Activated CD4-positive, alpha-beta T cell treated with anti-CD3 and anti-CD28 coated beads for 24 hours (primary cell): ENCODE measurements at regions not wholly inside any gene's neighbourhood (a gene's known extent, or its start where the extent isn't known, plus 50 kb on each side); places are given as distances from the start of the nearest gene placed in this dataset.
"Not testable (repeated sequence)": the region's sequence is repeated elsewhere in the genome, so short reads cannot be mapped to it uniquely, and the experiment has no call there.

Source experiments
- DNase-seq, 2 donors: peaks; one replicate each; pipeline ENCODE4 v3.0.0-alpha.2; 2020; ENCODE audit warnings: low read depth in 2 of 2

- no peak for DNase-seq
Observed at GRCh38 chr13:64206430-64207225, 2791.0 kb upstream of the PCDH20 start.

- no peak for DNase-seq
Observed at GRCh38 chr13:64202517-64202916, 2786.9 kb upstream of the PCDH20 start.

GRCh38 chr13:64197232-64197631 is 2781.6 kb upstream of the PCDH20 start:
- no peak for DNase-seq

GRCh38 chr13:64186503-64187250 is 2771.0 kb upstream of the PCDH20 start:
- no peak for DNase-seq

- DNase-seq, result no peak
Observed at GRCh38 chr13:64186071-64186470, 2770.4 kb upstream of the PCDH20 start.

- no peak for DNase-seq
Observed at GRCh38 chr13:64180756-64181155, 2765.1 kb upstream of the PCDH20 start.

- DNase-seq, result no peak
Observed at GRCh38 chr13:64165826-64166225, 2750.2 kb upstream of the PCDH20 start.

- DNase-seq, result no peak
Observed at GRCh38 chr13:64164435-64164834, 2748.8 kb upstream of the PCDH20 start.

- DNase-seq, result no peak
Observed at GRCh38 chr13:64160479-64160878, 2744.8 kb upstream of the PCDH20 start.

GRCh38 chr13:64158908-64159307 is 2743.3 kb upstream of the PCDH20 start:
- no peak for DNase-seq

- no peak for DNase-seq
Observed at GRCh38 chr13:64154514-64154913, 2738.9 kb upstream of the PCDH20 start.

- DNase-seq, result no peak
Observed at GRCh38 chr13:64130600-64130999, 2715.0 kb upstream of the PCDH20 start.

- DNase-seq, result no peak
Observed at GRCh38 chr13:64130171-64130570, 2714.5 kb upstream of the PCDH20 start.

GRCh38 chr13:64127856-64128255 is 2712.2 kb upstream of the PCDH20 start:
- DNase-seq, result no peak

- DNase-seq, result no peak
Observed at GRCh38 chr13:64127192-64127591, 2711.5 kb upstream of the PCDH20 start.

- not testable (repeated sequence) for DNase-seq
Observed at GRCh38 chr13:64121023-64121709, 2705.5 kb upstream of the PCDH20 start.

GRCh38 chr13:64099994-64100393 is 2684.3 kb upstream of the PCDH20 start:
- no peak for DNase-seq

GRCh38 chr13:64090311-64090710 is 2674.7 kb upstream of the PCDH20 start:
- no peak for DNase-seq

- no peak for DNase-seq
Observed at GRCh38 chr13:64088491-64088890, 2672.8 kb upstream of the PCDH20 start.

GRCh38 chr13:64087624-64088023 is 2672.0 kb upstream of the PCDH20 start:
- no peak for DNase-seq

- no peak for DNase-seq
Observed at GRCh38 chr13:64083811-64084210, 2668.2 kb upstream of the PCDH20 start.

- DNase-seq, result no peak
Observed at GRCh38 chr13:64083396-64083795, 2667.7 kb upstream of the PCDH20 start.
